Upper lobe of left lung (tissue), 6 donors: ENCODE measurements at regions not wholly inside any gene's neighbourhood (a gene's known extent, or its start where the extent isn't known, plus 50 kb on each side); places are given as distances from the start of the nearest gene placed in this dataset.

Experiments used
- ATAC-seq, 2 donors: fragments of 200-7000 bp; cut with Tn5 transposase; one replicate each; pipeline ENCODE4 v1.9.1; 2022; ENCODE audit warnings: mild to moderate bottlenecking in 2 of 2, moderate library complexity in 2 of 2; ENCODE audit not compliant: low FRiP score in 2 of 2
- DNase-seq, 2 donors: peaks; one replicate each; pipeline ENCODE4 v3.0.0-alpha.2; 2019 to 2020
- H3K27ac ChIP-seq, 4 donors: fragments of 200-600 bp; sonication (generic); one replicate each; pipeline ENCODE4 v1.5.1; 2016 to 2019
- H3K27me3 ChIP-seq, 4 donors: fragments of 200-600 bp; sonication (generic); one replicate each; pipeline ENCODE4 v1.5.1; 2017 to 2019
- H3K36me3 ChIP-seq, 4 donors: fragments of 200-600 bp; sonication (generic); one replicate each; pipeline ENCODE4 v1.5.1; 2016 to 2019
- H3K4me1 ChIP-seq, 4 donors: fragments of 200-600 bp; sonication (generic); one replicate each; pipeline ENCODE4 v1.5.1; 2018 to 2019
- H3K4me3 ChIP-seq, 4 donors: fragments of 200-600 bp; sonication (generic); one replicate each; pipeline ENCODE4 v1.5.1; 2017 to 2019; ENCODE audit warnings: mild to moderate bottlenecking in 2 of 4, moderate library complexity in 1 of 4
- H3K9me3 ChIP-seq, 4 donors: fragments of 200-600 bp; sonication (generic); one replicate each; pipeline ENCODE4 v1.5.1; 2018 to 2019
- EP300 ChIP-seq, 4 donors: sonication (generic); formaldehyde crosslinking; IDR thresholded peaks; one replicate each; pipeline ENCODE4 v1.5.1; 2017; ENCODE audit warnings: antibody characterized with exemption in 4 of 4, control low read depth in 2 of 4
- POLR2A ChIP-seq, 4 donors: fragments of 450-650 bp; IDR thresholded peaks; one replicate each; pipeline ENCODE4 v1.5.1; 2016 to 2017; ENCODE audit warnings: antibody characterized with exemption in 4 of 4, mild to moderate bottlenecking in 2 of 4
- POLR2AphosphoS5 ChIP-seq, 2 donors: sonication (generic); formaldehyde crosslinking; IDR thresholded peaks; one replicate each; pipeline ENCODE4 v1.5.1; 2017; ENCODE audit warnings: antibody characterized with exemption in 2 of 2
- WGBS, 2 donors: methylation state at CpG; one replicate each; pipeline ENCODE4 v1.1.5; 2017 to 2018; 5-methylcytosine and 5-hydroxymethylcytosine counted together
- TF ChIP-seq, protein P1 (sequence below), 6 experiments: fragments of 450-650 bp in 4 of 6; fragments of 200-600 bp in 2 of 6; sonication (generic) in 2 of 6; IDR thresholded peaks; one replicate each; pipeline ENCODE4 v1.5.1; 2016 to 2019; ENCODE audit warnings: antibody characterized with exemption in 6 of 6
- donor health status: DM: no; HTN: no; CAD: no; lungs with moderate emphysema.
- donor health status: DM: no; HTN: yes; CAD: no; lungs with severe emphysema.

DNA sequence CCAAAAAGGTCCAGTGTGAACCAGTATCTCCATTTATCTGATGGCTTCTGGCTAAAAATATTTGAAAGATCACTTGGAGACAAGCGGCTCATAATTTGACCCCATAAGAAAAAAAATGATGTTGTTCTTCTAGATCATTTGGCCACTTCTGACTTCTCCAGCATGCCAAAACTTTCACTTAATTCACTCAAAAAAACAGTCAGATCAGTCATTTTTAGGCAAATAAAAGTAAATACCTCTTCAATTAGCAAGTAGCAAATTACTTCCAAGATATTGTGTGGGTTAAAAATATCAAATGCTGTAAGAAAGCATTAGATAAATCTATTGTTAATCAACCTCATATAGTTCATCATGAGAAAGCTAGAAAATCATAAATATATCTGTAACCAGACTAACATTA is 106.0 kb downstream of the ZC3H11B start:
- Histone ChIP-seq H3K4me1 (no peaks in the 10 kb centered on the region), H3K27ac (no peak overlapping the region), H3K9me3 (no peaks in the 10 kb centered on the region), H3K4me3 (no peak overlapping the region), H3K36me3 (no peaks in the 10 kb centered on the region), H3K27me3 (no peaks in the 10 kb centered on the region)
- TF ChIP-seq POLR2A (IDR thresholded peaks at IDR 0.05) (no peak), POLR2AphosphoS5 (IDR thresholded peaks at IDR 0.05) (no peak), EP300 (IDR thresholded peaks at IDR 0.05) (no peak)
- TF ChIP-seq, protein P1, sequence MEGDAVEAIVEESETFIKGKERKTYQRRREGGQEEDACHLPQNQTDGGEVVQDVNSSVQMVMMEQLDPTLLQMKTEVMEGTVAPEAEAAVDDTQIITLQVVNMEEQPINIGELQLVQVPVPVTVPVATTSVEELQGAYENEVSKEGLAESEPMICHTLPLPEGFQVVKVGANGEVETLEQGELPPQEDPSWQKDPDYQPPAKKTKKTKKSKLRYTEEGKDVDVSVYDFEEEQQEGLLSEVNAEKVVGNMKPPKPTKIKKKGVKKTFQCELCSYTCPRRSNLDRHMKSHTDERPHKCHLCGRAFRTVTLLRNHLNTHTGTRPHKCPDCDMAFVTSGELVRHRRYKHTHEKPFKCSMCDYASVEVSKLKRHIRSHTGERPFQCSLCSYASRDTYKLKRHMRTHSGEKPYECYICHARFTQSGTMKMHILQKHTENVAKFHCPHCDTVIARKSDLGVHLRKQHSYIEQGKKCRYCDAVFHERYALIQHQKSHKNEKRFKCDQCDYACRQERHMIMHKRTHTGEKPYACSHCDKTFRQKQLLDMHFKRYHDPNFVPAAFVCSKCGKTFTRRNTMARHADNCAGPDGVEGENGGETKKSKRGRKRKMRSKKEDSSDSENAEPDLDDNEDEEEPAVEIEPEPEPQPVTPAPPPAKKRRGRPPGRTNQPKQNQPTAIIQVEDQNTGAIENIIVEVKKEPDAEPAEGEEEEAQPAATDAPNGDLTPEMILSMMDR (IDR thresholded peaks at IDR 0.05): no peak
- ATAC-seq (no peak), DNase-seq (no peak)
- 85 to 86% methylated on average over 1 of the region's 1 CpG for WGBS, 2 donors

DNA sequence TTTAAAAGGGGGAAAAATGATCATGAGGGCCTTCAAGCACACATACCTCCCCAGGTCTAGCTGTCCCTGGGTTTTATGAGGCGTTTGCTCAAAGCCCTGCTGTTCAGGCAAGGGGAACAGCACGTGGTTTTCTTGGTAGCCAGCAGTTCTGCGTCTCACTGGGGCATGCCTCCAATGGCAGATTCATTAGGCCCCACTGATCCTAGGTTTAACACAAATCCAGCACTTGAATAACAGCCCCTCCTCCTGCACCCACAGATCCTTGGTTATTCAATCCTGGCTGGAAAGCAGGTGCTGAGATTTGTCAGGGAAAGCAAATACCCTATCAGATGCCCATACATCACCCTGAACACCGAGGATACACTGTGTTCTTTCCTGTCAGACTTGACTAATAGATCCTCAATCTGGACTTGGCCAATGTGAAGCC is 106.4 kb downstream of the ZC3H11B start:
- WGBS, 2 donors: 38 to 50% methylated on average over 2 to 4 of the region's 4 CpGs
- ATAC-seq: no peak
- TF ChIP-seq, protein P1 (IDR thresholded peaks at IDR 0.05): no peak
- TF ChIP-seq POLR2A (IDR thresholded peaks at IDR 0.05) (no peak), POLR2AphosphoS5 (IDR thresholded peaks at IDR 0.05) (no peak), EP300 (IDR thresholded peaks at IDR 0.05) (no peak)

DNA sequence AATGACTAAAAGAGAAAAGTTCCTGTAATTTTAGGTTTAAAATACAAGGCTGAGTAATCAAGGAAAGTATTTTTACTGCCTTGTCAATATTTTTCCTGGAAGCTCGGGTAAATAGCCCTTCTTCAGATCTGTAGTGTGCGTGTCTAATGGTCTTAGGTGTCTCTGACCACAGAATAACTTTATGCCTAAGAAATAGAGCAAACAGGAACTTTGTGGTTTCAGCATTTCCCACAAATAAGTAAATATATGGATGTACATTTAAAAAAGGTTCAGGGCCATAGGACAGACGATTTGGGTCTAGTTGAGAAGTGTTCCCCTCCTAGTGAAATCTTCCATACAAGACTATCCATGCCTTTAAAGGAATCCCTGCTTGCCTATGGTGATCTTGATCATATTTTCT is 107.0 kb downstream of the ZC3H11B start:
- ATAC-seq: no peak

More for the DNA sequence above, 106.4 kb downstream of the ZC3H11B start:
- no peaks in the 10 kb centered on the region for H3K36me3 ChIP-seq
- no peaks in the 10 kb centered on the region for H3K9me3 ChIP-seq
- H3K27me3 ChIP-seq: no peaks in the 10 kb centered on the region
- no peak overlapping the region for H3K4me3 ChIP-seq
- no peak for DNase-seq
- no peak overlapping the region for H3K27ac ChIP-seq
- no peaks in the 10 kb centered on the region for H3K4me1 ChIP-seq

DNA sequence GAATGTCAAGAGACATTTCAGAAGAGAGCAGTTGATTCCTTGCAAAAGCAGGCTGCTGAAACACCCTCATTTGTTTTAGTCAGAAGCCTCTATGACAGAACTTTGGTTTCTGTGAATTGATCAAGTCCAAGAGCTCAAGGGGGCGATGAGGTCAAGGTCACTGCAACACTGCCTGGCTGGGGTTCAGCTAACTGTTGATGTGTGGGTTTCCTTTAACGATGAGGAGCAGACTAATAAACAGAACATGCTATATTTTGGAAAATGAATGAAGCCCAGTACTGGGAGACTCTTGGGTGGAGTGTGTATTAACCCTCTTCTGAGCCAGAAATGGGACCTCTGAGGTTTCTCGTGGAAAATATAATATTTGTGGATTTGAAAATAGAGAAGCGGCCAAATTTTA is 109.3 kb downstream of the ZC3H11B start:
- 75% methylated on average over 4 of the region's 4 CpGs for WGBS, 2 donors
- Histone ChIP-seq H3K27ac (no peak overlapping the region), H3K4me1 (no peaks in the 10 kb centered on the region), H3K27me3 (no peaks in the 10 kb centered on the region), H3K4me3 (no peak overlapping the region), H3K9me3 (no peaks in the 10 kb centered on the region), H3K36me3 (no peaks in the 10 kb centered on the region)
- no peak for TF ChIP-seq POLR2AphosphoS5 (IDR thresholded peaks at IDR 0.05)
- TF ChIP-seq POLR2A (IDR thresholded peaks at IDR 0.05): no peak
- TF ChIP-seq EP300 (IDR thresholded peaks at IDR 0.05): no peak
- TF ChIP-seq, protein P1 (IDR thresholded peaks at IDR 0.05): no peak
- no peak for DNase-seq
- ATAC-seq: peak in 1 of 2 donors; percentile 19

More for the DNA sequence above, 107.0 kb downstream of the ZC3H11B start:
- Histone ChIP-seq H3K4me1 (no peaks in the 10 kb centered on the region), H3K4me3 (no peak overlapping the region), H3K27ac (no peak overlapping the region), H3K36me3 (no peaks in the 10 kb centered on the region), H3K27me3 (no peaks in the 10 kb centered on the region), H3K9me3 (no peaks in the 10 kb centered on the region)
- 64 to 80% methylated on average over 3 of the region's 3 CpGs for WGBS, 2 donors
- no peak for TF ChIP-seq POLR2A (IDR thresholded peaks at IDR 0.05)
- no peak for TF ChIP-seq POLR2AphosphoS5 (IDR thresholded peaks at IDR 0.05)
- TF ChIP-seq, protein P1 (IDR thresholded peaks at IDR 0.05): no peak
- no peak for TF ChIP-seq EP300 (IDR thresholded peaks at IDR 0.05)
- DNase-seq: no peak

DNA sequence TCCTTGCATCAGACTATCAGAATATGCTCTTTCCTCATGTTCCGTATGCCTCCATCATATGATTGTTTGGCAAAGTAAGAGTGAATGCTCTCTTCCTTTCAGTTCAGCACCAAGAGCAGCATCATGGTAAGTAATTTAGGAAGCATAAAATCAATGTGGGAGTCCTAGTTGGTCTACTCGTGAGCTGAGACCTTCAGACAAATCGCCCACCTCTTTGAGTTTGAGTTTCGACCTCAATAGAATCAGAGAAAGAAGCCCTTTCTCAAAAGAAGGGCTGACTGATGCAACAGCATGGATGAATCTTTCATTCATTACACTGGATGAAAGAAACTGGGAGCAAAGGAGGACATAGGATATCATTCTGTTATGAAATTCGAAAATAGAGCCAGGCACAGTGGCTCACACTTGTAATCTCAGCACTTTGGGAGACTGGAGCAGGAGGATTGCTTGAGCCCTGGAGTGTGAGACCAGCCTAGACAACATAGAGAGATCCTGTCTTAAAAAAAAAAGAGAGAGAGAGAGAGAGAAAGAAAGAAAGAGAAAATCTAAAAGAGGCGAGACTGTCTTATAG is 112.5 kb downstream of the ZC3H11B start:
- H3K36me3 ChIP-seq: no peaks in the 10 kb centered on the region
- no peak overlapping the region for H3K4me3 ChIP-seq
- WGBS, 2 donors: 87 to 92% methylated on average over 6 of the region's 6 CpGs
- ATAC-seq: no peak
- TF ChIP-seq POLR2AphosphoS5 (IDR thresholded peaks at IDR 0.05) (no peak), POLR2A (IDR thresholded peaks at IDR 0.05) (no peak), EP300 (IDR thresholded peaks at IDR 0.05) (no peak)
- TF ChIP-seq, protein P1 (IDR thresholded peaks at IDR 0.05): no peak
- no peaks in the 10 kb centered on the region for H3K9me3 ChIP-seq
- no peak overlapping the region for H3K27ac ChIP-seq
- no peaks in the 10 kb centered on the region for H3K27me3 ChIP-seq
- no peaks in the 10 kb centered on the region for H3K4me1 ChIP-seq
- DNase-seq: no peak
